Activated CD4-positive, alpha-beta T cell treated with anti-CD3 and anti-CD28 coated beads, Interleukin-2, Interleukin-4, amounts not matched to agents 100 ng/mL and 50 ng/mL, durations not matched to agents 16 hours and 8 hours (primary cell): ENCODE measurements at regions not wholly inside any gene's neighbourhood (a gene's known extent, or its start where the extent isn't known, plus 50 kb on each side); places are given as distances from the start of the nearest gene placed in this dataset.
"Not testable (repeated sequence)": the region's sequence is repeated elsewhere in the genome, so short reads cannot be mapped to it uniquely, and the experiment has no call there.

Source experiments
- DNase-seq: peaks from one replicate; pipeline ENCODE4 v3.0.0-alpha.2; 2020; ENCODE audit warnings: low spot score

- no peak for DNase-seq
These were observed 273.8 kb downstream of the RPS6KC1 start for GRCh38 chr1:213324859-213325258.

DNA sequence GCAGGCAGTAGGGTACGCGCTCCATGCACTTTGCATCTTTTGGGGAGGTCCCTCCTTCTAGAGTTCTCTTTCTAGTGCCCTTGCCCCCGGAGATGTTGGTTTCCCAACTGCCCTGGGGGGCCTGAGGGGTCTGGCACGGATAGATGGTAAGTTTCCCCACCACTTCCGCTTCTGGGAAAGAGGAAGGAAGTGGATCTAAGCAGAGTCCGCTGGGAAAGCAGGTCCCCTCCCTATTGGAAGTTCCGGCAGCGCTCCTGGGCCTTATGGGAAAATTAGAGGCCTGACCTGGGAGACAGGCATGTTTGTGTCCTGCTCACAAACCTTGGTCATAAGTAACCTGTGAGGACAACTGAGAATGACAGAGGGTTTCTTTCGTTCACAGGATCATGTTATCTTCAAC is 274.4 kb downstream of the RPS6KC1 start:
- DNase-seq: no peak

GRCh38 chr1:213326281-213327016 is 275.4 kb downstream of the RPS6KC1 start:
- no peak for DNase-seq

DNA sequence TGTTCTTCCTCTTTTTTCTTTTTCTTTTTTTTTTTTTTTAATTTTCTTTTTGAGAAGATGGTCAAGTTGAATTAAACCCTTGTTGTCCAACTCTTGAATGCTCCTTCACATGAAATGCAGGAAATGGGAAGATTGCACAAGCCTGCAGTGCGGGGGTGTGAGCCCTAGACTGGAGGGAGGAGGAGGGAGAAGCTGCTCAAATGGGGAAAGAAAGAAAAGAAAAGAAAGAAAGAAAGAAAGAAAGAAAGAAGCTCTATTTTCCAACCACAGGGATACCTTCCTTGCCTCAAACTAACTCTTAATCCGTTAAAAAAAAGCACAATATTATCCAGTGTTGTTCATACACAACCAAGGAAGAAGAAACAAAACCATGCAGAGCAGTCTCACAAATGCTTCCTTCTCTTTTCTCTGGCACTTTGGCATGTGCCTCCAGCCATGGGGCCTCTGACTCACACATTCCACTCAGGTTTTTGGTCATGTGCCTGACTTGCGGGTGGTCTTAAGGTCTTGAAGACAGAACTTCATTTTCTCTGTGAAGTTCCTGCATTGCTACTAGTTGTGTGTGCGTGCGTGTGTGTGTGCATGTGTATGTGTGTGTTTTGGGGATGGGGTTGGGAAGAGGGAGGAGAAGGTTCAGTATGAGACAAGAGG is 276.1 kb downstream of the RPS6KC1 start:
- DNase-seq: no peak

DNA sequence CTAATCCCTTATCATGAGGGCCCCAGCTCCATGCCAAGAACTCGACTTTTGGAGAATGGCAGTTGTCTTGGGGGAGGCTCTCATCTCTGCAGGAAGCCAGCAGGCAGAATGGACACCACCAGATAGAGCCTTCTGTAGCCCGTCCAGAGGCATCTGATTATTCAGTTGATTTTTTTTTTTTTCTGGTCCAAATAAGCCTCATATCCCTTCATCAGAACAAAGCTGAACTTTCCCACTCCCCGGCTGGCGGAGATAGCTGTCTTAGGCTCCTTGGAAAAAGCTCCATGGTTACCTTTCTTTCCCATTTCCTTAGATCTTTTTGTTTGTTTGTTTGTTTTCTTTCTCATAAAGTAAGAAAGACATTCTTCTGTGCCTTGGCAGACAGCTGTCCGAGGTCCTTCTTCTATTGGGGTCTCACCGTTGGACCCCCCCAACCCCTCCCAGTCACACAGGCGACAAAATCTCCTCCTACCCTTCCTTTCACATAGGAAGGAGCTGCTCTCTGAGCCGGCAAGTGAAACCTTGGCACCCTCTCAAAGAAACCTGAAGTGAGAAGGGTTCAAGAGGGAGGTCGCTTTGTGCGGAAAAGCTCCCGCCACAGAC is 278.5 kb downstream of the RPS6KC1 start:
- no peak for DNase-seq

GRCh38 chr1:213330281-213330680 is 279.2 kb downstream of the RPS6KC1 start:
- no peak for DNase-seq

DNA sequence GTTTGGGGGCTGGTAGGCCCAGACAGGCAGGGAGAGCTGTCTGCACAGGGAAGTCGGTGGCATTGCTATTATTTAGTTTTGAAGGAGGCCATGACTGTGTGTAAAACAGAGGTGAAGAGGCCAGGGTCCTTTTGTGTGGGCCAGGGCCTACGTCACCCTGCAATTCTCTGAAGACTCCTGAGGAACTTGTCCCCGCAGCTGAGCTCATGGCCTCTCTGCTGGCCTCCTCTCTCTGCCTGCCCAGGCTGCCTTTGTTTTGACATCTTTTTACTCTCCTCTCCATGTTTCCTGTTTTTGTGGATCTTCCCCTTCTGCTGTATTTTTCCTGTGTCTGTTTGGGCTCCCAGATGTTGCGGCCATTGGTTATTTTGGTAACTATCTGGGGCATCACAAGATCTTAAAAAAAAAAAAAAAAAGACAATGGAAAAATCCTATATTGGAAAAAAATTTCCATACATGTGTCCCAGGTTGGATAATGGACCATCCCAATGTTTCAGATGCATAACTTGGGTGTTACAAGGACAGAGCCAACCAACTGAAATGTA is 280.7 kb downstream of the RPS6KC1 start:
- no peak for DNase-seq

- no peak for DNase-seq
These were observed 281.4 kb downstream of the RPS6KC1 start for GRCh38 chr1:213332491-213332890.

DNA sequence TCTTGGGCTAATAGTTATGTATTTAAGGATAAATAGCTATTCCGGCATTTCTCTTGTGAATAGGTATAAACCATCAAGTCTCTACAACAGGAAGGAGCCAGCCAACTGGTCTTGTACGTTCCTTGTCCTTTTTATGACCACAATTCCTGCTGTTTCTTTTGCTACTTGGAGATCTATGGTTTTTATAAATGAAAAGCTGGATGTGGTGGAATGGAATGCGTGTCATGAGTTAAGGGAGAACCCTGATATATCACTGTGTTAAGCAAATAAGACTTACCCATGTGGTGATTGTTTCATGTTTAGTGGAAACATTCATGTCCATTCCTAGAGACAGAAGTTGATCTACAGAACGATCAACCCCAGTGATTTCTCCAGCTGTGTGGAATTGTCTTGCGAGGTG is 282.1 kb downstream of the RPS6KC1 start:
- no peak for DNase-seq

DNA sequence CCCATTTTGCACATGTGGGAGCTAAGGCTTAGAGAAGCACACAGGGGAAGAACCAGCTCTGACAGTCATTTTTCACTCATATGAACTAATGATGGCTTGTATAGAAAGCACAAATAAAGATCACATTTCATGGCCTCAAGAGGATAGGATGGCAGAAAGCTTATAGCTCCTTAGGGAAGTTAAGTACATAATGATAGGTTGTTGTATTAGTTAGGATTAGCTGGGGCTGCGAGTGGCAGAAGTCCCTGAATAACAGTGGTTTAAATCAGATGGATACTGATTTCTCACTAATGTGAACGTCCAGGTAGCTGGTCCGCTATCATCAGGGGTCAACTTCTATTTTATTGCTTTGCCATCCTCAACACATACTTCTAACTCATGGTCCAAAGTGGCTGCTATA is 284.0 kb downstream of the RPS6KC1 start:
- DNase-seq: no peak

GRCh38 chr1:213337025-213337678 is 286.1 kb downstream of the RPS6KC1 start:
- no peak for DNase-seq

DNA sequence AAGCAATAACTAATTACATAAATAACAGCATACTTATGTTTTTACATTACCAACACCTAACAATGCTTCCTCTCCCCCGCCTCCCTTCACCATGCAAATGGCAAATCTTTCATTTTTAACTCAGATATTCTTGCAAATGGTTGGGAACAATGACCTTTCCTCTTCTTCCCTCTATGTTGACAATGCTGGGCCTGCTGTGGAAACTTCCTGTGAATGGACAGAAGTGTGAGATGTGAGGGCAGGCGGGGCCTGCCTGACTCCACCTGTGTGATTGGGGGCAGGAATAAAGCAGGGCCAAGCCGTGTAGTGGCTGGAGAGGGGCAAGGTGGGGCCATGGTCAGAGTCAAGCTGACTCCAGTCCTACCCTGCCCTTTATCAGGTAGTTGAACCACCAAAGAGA is 289.6 kb downstream of the RPS6KC1 start:
- DNase-seq: no peak

GRCh38 chr1:213345621-213346020 is 294.6 kb downstream of the RPS6KC1 start:
- DNase-seq: no peak

DNA sequence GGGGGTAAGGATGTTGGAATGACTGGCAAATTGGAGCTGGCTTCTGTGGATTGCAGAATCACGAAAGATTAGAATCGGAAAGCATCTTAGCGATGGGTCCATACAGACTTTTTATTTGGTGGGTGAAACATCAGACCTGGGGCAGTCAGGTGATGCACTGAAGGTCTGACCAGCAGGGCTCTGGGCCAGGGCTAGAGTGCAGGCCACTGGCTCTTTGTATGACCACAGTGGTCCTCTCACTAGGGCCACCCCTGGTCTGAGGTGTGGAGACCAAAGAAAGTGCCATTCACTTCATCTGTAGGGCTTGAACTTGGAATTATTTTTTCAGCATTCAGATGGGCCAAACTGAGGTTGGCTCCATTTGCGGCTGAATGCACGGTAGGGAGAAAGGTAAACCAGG is 306.4 kb downstream of the RPS6KC1 start:
- no peak for DNase-seq

- not testable (repeated sequence) for DNase-seq
These were observed 307.3 kb downstream of the RPS6KC1 start for GRCh38 chr1:213358368-213358767.

DNA sequence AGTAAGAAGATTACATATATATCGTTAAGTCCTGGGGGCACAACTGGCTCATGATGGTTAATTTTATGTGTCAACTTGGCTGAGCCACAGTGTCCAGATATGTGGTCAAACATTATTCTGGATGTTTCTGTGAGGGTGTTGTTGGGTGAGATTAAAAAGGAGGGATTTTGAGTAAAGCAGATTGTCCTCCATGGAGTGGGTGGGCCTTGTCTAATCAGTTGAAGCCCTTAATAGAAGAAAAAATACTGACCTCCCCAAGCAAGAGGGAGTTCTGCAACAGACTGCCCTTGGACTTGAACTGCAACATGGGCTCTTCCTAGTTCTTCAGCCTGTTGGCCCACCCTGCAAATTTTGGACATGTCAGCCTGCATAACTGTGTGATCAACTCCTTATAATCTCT is 311.6 kb downstream of the RPS6KC1 start:
- DNase-seq: no peak

DNA sequence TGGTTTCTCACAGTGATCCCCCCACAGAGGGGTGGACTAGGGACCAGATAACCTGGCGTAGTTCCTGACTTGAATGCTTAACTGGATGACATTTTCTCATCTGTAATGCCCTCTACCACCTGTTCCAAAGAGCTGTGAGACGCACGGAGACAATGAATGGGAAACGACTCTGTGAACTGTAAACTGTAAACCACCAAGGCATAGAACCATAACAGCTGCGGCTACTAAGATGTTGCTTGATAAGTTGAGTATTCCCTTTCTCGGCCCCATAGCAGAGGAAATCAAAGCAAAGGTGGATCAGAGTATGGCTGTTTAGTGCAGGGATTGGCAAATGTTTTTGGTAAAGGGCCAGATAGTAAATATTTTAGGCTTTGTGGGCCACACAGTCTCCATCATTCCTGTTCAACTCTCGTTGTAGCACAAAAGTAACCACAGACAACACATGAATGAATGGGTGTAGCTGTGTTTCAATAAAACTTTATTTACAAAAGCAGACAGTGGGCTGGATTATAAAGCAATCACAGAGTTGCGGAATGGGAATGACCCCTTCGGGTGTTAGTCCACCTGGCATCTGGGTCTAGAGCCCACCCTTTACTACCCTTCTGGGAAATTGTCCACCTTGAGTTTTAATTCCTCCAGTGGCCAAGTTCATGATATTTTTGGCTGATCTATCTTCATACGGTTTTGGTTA is 315.2 kb downstream of the RPS6KC1 start:
- DNase-seq: no peak

- DNase-seq: no peak
These were observed 318.4 kb downstream of the RPS6KC1 start for GRCh38 chr1:213369465-213369864.

DNA sequence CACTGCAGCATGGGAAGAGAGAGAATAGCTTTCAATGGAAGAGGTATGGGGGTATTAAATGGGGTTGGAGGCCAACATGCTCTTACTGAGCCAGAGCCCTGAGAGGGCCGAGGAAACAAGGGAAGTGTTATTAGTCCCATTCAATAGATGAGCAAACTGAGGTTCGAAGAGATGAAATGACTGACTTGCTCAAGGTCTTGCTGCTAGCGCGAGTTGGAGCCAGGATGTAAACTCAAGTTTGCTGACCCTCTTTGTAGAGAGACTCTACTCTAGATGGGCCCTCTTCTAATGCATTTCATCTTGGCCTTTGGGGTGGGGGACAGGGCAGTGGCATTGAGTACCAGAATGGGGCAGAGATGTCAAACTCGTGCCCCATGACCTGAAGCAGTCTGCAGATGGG is 319.5 kb downstream of the RPS6KC1 start:
- DNase-seq: no peak

DNA sequence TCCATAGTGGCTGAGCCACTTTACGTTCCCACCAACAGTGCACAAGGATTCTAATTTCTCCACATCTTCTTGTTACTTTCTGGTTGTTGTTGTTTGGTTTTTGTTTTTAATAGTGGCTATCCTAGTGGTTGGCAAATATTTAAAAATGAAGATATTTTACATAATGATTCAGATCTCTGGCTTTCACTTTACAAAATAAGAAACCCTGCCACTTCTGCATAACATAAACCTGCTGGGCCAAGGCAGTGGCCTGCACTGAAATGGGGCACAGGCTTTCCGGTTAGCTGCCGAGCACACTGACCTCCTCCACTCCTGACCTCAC is 320.4 kb downstream of the RPS6KC1 start:
- no peak for DNase-seq

DNA sequence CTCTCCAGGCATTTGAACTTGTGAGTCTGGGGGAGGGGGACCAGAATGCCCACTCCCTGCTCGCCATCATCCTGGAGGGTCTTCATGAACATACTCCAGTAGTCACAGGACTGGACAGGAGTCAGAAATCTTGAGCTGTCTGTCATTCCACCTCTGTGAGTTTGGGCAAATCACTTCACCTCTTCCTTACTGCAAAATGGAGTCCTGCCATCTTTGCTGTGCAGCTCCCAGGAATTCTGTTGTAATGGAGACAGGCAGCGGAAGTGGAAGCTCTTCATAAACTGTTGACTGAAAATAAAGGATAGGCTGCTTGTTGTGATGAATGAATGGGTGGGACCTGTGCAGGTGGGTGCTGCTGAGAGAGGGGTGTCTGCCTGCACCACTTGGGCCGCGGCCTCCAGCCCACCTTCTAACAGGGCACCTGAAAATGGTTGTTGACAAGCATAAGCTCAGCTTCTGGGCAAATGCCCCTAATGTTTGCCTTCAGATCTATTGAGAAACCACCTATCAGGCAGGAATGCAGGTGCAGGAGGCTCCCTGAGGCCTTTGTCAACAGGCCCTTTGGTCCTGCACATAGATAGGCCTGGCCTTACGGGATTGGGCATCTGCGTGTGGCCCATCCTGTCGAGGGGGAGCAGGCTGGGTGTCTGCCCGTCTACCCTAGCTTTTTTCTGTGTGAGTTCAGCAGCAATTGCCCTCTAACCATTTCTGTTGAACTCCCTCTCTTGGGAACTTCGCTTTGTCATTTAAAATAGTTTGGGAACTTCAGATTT is 321.0 kb downstream of the RPS6KC1 start:
- no peak for DNase-seq
